Heart left ventricle (tissue), 16 donors: ENCODE measurements at regions not wholly inside any gene's neighbourhood (a gene's known extent, or its start where the extent isn't known, plus 50 kb on each side); places are given as distances from the start of the nearest gene placed in this dataset.

Experiments used
- ATAC-seq, 4 donors: fragments of 200-7000 bp; cut with Tn5 transposase; one replicate each; pipeline ENCODE4 v1.9.1; 2020 to 2022; ENCODE audit warnings: moderate library complexity in 4 of 4, mild to moderate bottlenecking in 3 of 4, moderate number of reproducible peaks in 1 of 4
- DNase-seq, 5 donors: peaks; one replicate each; pipeline ENCODE4 v3.0.0-alpha.2; 2020
- H3K27ac ChIP-seq, 12 donors: fragments of 200-600 bp; sonication (generic) in 4 of 12; one replicate each; pipeline versions ENCODE4 v1.5.0 to v1.8.0; 2016 to 2022; ENCODE audit warnings: mild to moderate bottlenecking in 2 of 12
- H3K27me3 ChIP-seq, 9 donors: fragments of 200-600 bp; sonication (generic) in 2 of 9; one replicate each; pipeline versions ENCODE4 v1.5.1 to v1.8.0; 2016 to 2022; ENCODE audit warnings: mild to moderate bottlenecking in 3 of 9
- H3K36me3 ChIP-seq, 9 donors: fragments of 200-600 bp; sonication (generic) in 2 of 9; one replicate each; pipeline versions ENCODE4 v1.5.0 to v1.8.0; 2018 to 2022; ENCODE audit warnings: mild to moderate bottlenecking in 2 of 9
- H3K4me1 ChIP-seq, 12 donors: fragments of 200-600 bp; sonication (generic) in 4 of 12; one replicate each; pipeline versions ENCODE4 v1.5.0 to v1.8.0; 2016 to 2022; ENCODE audit warnings: mild to moderate bottlenecking in 3 of 12
- H3K4me3 ChIP-seq, 12 donors: fragments of 200-600 bp; sonication (generic) in 4 of 12; one replicate each; pipeline versions ENCODE4 v1.5.0 to v1.8.0; 2017 to 2022; ENCODE audit warnings: mild to moderate bottlenecking in 9 of 12, moderate library complexity in 4 of 12
- H3K9me3 ChIP-seq, 12 donors: fragments of 200-600 bp; sonication (generic) in 4 of 12; one replicate each; pipeline versions ENCODE4 v1.5.0 to v1.8.0; 2016 to 2022; ENCODE audit warnings: mild to moderate bottlenecking in 1 of 12
- CTCF ChIP-seq, 12 donors: fragments of 200-600 bp; sonication (generic) in 4 of 12; IDR thresholded peaks; one replicate each; pipeline versions ENCODE4 v1.5.0 to v1.8.0; 2018 to 2022; ENCODE audit warnings: antibody characterized with exemption in 12 of 12, mild to moderate bottlenecking in 5 of 12
- POLR2A ChIP-seq, 2 donors: fragments of 450-650 bp; IDR thresholded peaks; one replicate each; pipeline ENCODE4 v1.6.1; 2017; ENCODE audit warnings: antibody characterized with exemption in 2 of 2, mild to moderate bottlenecking in 2 of 2, moderate library complexity in 2 of 2
- WGBS, 4 donors: extraction: QIAGEN DNeasy Blood & Tissue Kit in 2 of 4; methylation state at CpG; one replicate each; pipeline versions ENCODE4 v1.1.5 to v1.1.7; 2013 to 2018; 5-methylcytosine and 5-hydroxymethylcytosine counted together
- intact Hi-C, 10 donors: fragments of 100-400 bp; cut with DNase I; formaldehyde crosslinking; loops; one replicate each; pipeline versions ENCODE4 v1.11.1 to v1.14.2; 2022
- donor health status: ischemic (EF 13 %, LVEDD 7.1; RV severe dilation, severe dysfunction).
- donor health status: healthy with polysubstance abuse.
- donor health status: DM: no; HTN: yes; CAD: no.
- donor health status: DM: no; HTN: no; CAD: no.
- donor health status: ischemic (EF 25% LVEDD 6.9; RV normal size, moderate dysfunction).
- donor health status: ischemic (EF 25% LVEDD 5.7; RV mildly dilated, moderate dysfunction).
- donor health status: healthy.
- donor health status: DM: yes; HTN: yes; CAD: no.
- donor health status: ischemic (EF 35%, LVEDD 5.7; RV mildly dilated, moderate dysfunction).
- donor health status: nonischemic (EF 11% LVEDD 7.7; RV severe dilation, severe dysfunction).
- donor health status: DM: yes; HTN: yes; CAD: no.
- donor health status: PGD.
- donor health status: ischemic (EF 29% LVEDD 5.4; RV normal size, mild dysfunction).
- donor health status: nonischemic (EF 23%, LVEDD 6.1; RV moderate dilation, normal function).

- peaks cover 0 to 5% (median 0%) of the 10 kb centered on the region in 12 donors for H3K9me3 ChIP-seq
- TF ChIP-seq POLR2A (IDR thresholded peaks at IDR 0.05) (no peak), CTCF (IDR thresholded peaks at IDR 0.05) (no peak)
- H3K27ac ChIP-seq: no peak overlapping the region
- H3K4me1 ChIP-seq: peaks cover 0 to 26% (median 12%) of the 10 kb centered on the region in 12 donors
- H3K4me3 ChIP-seq: no peak overlapping the region
- intact Hi-C loops: loop anchor here in 1 of 10 donors (10.0 kb wide), 2 partner anchors 116 to 516 kb away; no protein-coding TSS in a partner anchor
- ATAC-seq (no peak), DNase-seq (no peak)
- H3K36me3 ChIP-seq: no peaks in the 10 kb centered on the region
- H3K27me3 ChIP-seq: no peaks in the 10 kb centered on the region
- 70 to 80% (median 75%) methylated on average over 4 of the region's 4 CpGs for WGBS, 4 donors
Measured at GRCh38 chr12:65568517-65568916, 255.8 kb upstream of the HMGA2 start.

GRCh38 chr12:65570451-65571130 is 253.7 kb upstream of the HMGA2 start:
- peaks cover 0 to 26% (median 12%) of the 10 kb centered on the region in 12 donors for H3K9me3 ChIP-seq
- H3K4me3 ChIP-seq: no peak overlapping the region
- ATAC-seq (no peak), DNase-seq (no peak)
- H3K27ac ChIP-seq: no peak overlapping the region
- no peaks in the 10 kb centered on the region for H3K27me3 ChIP-seq
- 88 to 95% (median 93%) methylated on average over 4 of the region's 4 CpGs for WGBS, 4 donors
- peaks cover 0 to 26% (median 12%) of the 10 kb centered on the region in 12 donors for H3K4me1 ChIP-seq
- TF ChIP-seq POLR2A (IDR thresholded peaks at IDR 0.05): no peak
- TF ChIP-seq CTCF (IDR thresholded peaks at IDR 0.05): no peak
- H3K36me3 ChIP-seq: no peaks in the 10 kb centered on the region
- intact Hi-C loops: no loop called here

GRCh38 chr12:65574867-65575266 is 249.4 kb upstream of the HMGA2 start:
- H3K4me3 ChIP-seq: no peak overlapping the region
- ATAC-seq: no peak
- no peak overlapping the region for H3K27ac ChIP-seq
- no peaks in the 10 kb centered on the region for H3K27me3 ChIP-seq
- no peak for DNase-seq
- H3K4me1 ChIP-seq: no peaks in the 10 kb centered on the region
- TF ChIP-seq CTCF (IDR thresholded peaks at IDR 0.05) (no peak), POLR2A (IDR thresholded peaks at IDR 0.05) (no peak)
- no peaks in the 10 kb centered on the region for H3K36me3 ChIP-seq
- peaks cover 0 to 36% (median 12%) of the 10 kb centered on the region in 12 donors for H3K9me3 ChIP-seq
- intact Hi-C loops: no loop called here

- no peak for TF ChIP-seq POLR2A (IDR thresholded peaks at IDR 0.05)
- no peak for TF ChIP-seq CTCF (IDR thresholded peaks at IDR 0.05)
- no peak for ATAC-seq
- no peaks in the 10 kb centered on the region for H3K36me3 ChIP-seq
- DNase-seq: no peak
- peaks cover 0 to 5% (median 0%) of the 10 kb centered on the region in 12 donors for H3K9me3 ChIP-seq
- no peaks in the 10 kb centered on the region for H3K4me1 ChIP-seq
- WGBS, 4 donors: 80 to 86% (median 83%) methylated on average over 3 of the region's 3 CpGs
- H3K27me3 ChIP-seq: no peaks in the 10 kb centered on the region
- no peak overlapping the region for H3K27ac ChIP-seq
- intact Hi-C loops: no loop called here
- H3K4me3 ChIP-seq: no peak overlapping the region
Measured at GRCh38 chr12:65584016-65584415, 240.3 kb upstream of the HMGA2 start.
